ENCODE measurements at regions not wholly inside any gene's neighbourhood (a gene's known extent, or its start where the extent isn't known, plus 50 kb on each side); places are given as distances from the start of the nearest gene placed in this dataset.
"Not testable (repeated sequence)": the region's sequence is repeated elsewhere in the genome, so short reads cannot be mapped to it uniquely, and the experiment has no call there.

GRCh38 chr2:203642841-203643240, 63.6 kb upstream of the CD28 start:
- not testable (repeated sequence) for TF ChIP-seq CTCF (conservative IDR thresholded peaks at IDR 0.05; ENCODE audit: low read depth, low read length); EZH2 (IDR thresholded peaks at IDR 0.05; ENCODE audit: borderline replicate concordance, low read depth, low read length, poor library complexity, severe bottlenecking)
